ENCODE measurements at regions not wholly inside any gene's neighbourhood (a gene's known extent, or its start where the extent isn't known, plus 50 kb on each side); places are given as distances from the start of the nearest gene placed in this dataset.

DNA sequence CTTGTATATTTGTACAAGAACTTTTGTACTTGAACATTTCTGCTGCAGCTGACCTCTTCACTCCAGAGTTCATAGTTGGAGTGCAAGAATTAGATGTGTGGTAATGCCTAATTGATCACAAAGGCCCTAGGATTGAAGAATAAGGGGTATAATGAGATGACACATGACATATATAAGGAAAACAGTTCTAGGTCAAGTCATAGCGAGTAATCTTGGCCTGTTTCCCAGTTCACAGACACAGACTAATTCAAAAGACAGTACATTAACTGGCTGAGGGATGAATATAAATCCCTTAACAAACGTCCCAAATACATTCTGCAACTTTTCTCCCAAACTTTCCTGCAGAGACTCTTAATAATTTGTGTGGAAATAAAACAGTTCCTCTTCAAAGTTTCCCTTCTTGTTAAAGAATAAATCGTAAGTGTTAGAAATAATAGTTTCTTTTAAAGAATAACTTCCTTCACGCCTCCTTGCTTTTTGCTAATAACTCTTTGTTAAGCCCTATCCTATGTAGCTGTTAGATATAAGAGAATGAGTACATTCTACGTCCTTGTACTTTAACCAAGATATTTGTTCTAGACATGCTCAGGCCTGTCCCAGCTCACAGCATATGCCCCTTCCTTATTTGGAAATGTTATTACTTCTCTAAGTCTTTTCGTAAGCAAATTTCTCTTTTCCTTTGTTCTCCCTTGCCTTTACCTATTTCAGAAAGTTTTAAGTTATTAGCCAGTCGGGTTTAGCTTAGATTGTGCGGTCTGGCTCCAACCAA, 556.4 kb upstream of the CTNND2 start:
- DNase-seq, result no peak

DNA sequence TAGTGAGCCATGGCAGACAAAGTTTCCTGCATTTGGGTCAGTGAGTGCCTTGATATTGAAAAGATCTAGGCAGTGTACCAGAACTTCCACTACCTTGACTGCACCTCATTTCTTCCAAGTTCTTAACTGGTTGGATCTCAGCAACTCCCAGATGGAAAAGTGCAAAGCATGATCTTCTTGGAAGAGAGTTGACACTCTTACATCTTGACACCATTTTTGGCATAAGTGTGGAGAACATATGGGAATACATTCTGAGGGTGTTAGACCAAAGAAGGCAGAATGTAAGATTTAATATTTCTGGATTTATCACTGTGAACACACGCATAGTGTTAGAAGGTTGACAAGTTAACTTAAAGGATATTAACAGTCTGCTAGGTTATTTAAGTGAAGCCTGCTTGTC, 555.1 kb upstream of the CTNND2 start:
- no peak for DNase-seq

DNA sequence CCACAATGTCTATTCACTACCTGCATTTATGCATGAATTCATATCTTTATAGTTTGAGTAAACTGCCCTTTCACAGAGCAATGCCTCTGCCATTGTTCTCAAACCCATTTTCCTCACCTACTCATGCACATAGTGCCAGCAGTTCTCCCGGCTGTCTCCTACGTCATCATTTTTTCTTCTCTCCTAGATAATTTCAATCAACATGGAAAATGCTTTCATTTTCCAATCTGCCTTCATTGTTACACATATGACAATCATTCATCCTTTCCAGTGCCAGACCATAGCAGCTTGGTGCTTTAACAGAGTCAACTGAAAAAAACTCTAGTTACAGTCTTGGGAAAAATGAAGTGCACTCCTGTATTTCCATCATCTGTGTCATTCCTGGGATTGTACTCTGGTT, 514.8 kb upstream of the CTNND2 start:
- DNase-seq, result no peak

DNA sequence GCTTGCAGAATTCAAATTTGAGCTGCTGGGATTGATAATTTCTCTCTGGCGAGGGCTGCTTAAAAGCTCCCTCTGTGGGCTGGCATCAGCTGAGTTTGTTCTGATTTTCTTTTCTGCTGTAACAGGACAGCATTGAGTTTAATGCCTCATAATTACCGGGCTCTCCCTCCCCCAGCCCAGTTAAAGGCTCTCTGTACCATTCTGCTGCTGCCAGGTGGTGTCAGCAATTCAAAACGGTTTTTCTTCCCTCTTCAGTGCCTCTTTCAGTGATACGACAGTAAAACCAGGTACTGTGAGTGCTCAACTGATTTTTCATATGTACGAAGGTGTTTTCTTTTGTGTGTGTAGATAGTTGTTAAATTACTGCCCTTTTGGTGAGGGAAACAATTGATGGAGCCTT, 509.3 kb upstream of the CTNND2 start:
- no peak for DNase-seq

DNA sequence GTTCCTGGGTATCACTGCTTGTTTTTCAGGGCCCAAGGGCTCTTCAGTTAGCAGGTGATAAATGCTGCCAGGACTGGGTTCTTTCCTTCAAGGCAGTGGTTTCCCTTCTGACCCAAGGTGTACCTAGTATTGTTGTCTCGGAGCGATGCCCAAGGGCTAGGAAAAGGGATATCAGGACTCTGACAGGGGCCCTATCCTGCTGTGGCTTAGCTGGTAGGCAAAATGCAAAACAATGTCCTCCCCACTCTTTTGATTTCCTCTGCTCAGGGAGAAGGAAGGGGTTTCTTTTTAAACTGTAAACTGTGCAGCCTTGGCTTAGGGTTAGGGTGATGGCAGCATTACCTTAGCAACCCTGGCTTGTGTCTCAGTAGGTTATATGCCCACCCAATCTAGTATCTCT, 508.8 kb upstream of the CTNND2 start:
- no peak for DNase-seq

DNA sequence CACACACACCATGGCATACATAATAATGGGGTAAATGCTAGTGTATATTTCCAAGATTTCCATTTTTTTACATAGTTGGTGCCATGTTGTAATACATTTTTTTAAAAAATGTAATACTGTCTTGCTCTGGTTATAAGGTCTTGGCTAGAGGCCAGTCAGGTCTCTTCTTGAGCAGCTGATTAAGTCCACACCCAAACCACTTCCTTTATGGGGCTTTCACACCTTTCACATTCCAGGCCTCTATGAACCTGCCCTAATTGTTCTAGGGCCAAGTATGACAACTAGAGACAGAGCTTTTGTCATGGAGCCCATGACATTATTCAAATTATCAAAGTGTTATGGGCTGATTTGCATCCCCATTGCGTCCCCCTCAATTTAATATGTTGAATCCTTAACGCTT, 495.6 kb upstream of the CTNND2 start:
- no peak for DNase-seq

DNA sequence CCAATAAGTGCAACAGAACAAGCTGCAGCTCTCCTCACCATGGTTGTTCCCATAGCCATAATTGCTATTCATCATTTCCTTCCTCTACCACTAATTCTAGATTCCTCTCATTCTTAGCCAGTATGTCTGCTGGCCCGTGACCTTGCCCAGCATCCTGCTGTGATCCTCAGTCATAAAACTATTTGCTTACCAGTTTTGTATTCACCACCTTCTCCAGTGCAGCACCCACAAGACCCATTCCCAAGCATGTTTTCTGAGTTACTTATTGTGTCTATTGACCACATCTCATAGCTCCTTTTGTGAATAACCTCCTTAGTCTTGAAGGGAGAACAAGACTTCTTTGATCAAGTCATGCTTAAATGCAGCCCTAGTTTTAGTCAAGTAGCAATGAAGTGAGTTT, 488.0 kb upstream of the CTNND2 start:
- DNase-seq, result no peak

DNA sequence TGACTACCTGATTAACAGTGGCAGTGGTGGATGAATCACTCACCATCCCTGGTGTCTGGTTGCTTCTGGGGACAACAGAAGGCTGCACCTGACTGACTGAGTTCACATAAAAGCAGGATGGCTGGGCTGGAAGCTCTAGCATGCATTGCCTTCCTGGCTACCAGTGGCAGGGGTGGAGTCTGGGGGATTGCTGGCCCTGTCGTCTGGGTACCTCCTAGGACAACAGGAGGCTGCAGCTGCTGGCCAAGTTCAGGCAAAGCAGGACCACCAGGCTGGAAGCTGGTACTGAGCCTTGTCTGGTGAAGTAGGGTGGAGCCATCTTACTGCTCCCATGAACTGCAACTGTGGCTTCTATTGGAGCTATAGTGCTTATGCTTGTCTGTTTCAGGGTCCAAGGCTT, 480.8 kb upstream of the CTNND2 start:
- no peak for DNase-seq

DNA sequence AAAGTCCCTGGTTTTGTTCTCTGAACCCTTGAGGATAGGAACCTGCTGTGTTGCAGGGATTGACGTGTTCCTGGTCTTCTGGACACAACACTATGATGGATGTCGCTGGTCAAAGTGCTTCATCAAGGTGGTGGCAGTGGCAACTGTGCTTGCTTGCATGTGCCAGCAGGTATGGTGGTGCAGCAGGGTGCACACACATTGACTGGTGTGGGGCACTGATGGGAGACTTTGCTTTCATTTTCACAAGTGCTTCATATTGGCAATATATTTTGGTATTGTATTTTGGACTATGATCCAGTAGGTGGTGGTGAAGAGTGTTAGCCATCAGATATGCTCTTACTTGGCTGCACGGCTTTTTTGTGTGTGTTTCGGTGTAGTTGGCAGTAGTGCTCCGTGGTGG, 479.8 kb upstream of the CTNND2 start:
- no peak for DNase-seq

DNA sequence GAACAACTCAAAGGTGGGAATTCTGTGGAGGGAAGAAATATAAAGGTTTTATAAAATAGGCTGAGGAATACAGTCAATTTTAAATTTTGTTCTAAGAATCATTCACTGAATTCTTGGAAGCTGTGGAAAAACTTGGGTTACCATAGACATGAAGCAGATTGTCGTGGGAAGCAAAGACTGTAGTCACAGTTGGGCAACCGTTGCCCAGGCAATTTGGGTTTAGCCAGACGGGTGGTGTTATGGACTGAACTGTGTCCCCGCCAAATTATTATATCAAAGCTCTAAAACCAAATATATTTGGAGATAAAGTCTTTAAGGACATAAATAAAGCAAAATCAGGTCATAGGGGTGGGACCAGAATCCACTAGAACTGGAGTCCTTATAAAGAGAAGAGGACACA, 463.7 kb upstream of the CTNND2 start:
- no peak for DNase-seq

DNA sequence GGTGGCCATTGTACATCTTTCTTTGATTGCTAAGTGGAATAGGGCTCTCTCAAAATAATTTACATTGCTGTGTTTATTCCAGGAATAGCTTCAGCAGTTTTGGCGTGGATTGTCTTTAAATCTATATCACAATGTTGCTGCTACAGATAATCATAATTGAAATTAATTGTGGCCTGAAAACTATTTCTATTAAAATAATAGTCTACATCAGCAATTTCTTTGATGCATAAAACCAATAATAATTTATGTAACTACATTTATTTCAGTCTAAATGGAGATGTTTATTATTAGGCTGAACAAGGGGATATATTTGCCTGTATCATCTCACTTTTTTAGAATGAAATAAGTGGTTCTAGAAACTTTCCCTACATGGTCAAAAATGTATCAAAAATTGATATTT, 456.0 kb upstream of the CTNND2 start:
- no peak for DNase-seq

DNA sequence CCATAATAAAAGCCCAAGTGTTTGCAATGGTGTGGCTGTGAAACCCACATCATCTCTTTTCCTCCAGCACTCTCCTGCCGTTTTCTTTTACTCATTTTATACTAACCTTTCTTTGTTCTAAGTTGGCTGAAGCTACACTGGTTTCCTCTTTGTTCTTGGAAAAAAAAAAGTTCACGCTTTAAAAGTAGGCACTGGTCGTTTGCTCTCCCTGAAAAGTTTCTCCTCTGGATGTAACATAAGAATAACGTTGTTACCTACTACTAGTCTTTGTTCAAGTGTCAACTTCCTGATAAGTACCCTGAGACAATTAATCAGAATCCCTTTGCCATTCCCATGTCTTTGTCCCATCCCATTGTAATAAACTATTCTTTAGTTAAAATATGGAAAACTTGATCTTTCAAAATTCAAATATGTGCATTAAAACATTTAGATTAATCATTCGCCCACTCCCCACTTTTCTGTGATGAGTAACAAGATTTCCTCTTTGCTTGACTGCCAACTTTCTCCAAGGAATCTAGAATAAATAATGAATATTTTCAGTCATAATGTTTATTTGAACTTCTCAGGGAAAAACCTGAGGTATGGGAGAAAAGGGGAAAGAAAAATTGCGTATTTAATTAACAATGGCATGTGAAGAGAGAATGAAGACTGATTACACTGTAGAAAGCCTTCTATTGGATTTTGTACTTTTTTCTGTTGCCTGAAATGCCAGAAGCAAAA, 454.3 kb upstream of the CTNND2 start:
- no peak for DNase-seq

DNA sequence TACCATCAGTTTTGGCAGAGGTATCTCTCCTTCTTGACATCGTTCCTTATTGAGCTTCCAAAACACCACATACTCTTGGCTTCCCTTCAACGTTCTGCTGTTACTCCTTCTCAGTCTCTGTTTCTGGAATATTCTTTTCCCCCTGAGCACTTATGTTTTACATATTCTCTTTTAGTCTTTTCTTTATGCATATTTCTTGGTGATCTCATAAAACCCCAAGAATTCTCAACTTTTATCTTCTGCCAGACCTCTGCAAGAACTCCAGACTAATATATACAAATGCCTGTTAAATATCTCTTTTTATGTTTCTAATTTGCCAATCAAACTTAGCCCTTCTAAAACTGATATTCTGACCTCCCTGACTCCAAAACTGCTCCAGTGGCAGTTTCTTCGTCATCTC, 453.4 kb upstream of the CTNND2 start:
- DNase-seq, result no peak

DNA sequence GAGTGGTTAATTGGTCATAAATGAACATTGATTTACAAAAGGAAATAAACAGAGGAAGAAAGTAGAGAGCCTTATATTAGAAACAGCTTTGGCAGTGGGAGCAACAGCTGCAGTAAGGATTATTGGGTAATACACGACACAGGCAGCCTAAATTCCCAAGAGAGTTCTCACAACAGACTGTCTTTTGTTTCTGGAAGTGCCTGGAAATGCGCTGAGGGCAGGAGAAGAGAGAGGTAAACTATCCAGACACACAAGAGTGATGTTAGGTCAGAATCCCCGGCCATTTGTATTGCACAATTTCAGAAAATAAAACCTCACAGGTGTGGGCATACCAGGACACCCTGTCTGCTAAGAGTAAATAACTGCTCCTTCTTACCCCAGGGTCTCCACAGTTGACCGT, 450.4 kb upstream of the CTNND2 start:
- no peak for DNase-seq

DNA sequence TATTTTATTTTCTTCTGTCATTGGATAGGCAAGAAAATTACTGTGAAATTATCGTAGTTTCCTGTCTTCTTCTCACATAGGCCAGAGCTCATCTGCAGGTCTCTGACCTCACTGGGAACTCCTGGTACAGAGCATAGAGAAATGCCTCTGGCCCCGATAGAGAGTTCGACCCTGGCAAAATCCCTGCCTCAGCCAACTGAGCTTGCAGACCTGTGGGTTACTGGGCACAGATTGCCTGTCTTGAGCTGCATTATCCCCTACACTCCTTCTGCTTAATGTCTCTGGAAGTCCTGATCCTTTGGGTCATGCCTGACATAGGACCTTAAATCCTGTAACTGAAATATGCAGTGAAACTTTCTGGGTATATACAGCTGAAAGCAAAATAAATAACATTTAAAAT, 439.3 kb upstream of the CTNND2 start:
- no peak for DNase-seq

DNA sequence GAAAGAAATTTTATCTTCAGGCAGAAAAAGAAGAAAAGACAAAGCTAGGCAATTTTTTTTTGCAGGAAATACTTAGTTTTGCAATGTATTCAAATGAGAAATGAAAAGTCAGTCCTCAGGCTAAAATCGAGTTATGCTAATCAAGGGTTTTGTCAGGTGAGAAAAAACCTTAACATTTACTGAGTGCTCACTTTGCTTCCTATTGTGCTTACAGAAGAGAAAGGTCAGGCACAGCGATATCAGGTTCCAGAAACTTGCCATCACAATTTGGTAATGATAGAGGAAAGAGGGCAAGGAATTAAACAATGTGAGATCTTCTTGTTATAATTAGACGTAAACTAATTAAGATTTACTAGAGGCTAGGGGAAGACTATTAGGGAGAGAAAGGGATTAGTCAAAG, 431.7 kb upstream of the CTNND2 start:
- DNase-seq, result no peak

DNA sequence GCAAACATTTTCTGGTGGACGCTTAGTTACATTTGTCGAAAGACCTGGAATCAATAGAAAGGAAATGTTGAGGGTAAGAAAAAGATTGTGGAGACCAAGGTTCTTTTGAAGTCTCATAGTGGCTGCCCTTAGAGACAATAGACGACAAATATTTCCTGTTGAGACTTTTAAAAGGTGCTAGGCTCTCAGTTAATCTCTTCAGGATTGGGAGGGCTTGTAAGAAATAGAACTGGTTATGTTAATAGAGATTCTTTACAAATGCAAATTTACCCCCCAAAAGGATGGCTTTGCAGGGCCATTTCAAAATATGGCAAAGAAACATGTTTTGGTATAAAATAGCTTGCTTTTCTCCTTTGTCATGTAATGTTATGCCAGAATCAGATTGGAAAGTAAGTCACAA, 428.2 kb upstream of the CTNND2 start:
- DNase-seq, result no peak

DNA sequence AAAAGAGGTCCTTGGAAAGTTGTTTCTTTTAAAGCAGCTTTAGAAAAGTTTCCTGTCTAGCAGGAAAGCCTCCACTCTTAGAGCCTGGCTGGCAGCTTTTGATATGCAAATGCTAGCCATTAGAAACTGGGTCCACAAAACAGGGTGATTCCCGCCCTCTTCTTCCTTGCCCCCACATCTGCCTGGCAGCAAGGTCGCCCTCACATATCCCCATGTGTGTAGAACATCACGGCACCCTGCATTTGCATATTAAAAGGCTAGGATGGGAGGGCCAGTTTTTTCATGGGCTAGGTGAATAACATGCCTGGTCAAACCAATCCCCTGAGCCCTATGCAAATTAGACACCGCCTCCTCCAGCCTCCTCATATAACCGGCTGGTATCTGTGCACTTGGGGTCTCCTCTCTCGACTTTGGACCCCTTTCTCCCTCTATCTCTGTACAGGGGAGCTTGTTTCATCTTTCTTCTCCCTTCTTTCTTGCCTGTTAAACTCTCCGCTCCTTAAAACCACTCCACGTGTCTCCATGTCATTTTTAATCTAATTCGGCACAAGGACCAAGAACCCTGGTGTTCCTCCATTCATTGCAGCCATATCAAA, 426.8 kb upstream of the CTNND2 start:
- no peak for DNase-seq

DNA sequence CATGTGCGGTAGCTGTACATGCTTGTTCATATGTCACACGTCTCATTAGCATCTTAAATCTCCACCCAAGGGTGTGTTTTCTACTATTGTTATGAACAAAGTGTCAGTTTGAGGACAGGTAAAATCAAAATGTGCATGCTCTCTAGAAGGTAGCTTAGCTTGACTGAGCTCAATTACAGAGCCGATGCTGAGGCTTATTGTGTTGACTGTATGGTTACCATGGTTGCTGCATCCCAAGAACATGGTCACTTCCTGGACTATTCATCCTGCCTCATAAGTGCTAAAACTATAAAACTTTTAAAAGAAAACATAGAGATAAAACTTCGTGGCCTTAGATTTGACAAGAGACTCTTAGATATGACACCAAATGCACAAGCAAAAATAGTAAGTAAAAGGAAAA, 426.1 kb upstream of the CTNND2 start:
- no peak for DNase-seq

DNA sequence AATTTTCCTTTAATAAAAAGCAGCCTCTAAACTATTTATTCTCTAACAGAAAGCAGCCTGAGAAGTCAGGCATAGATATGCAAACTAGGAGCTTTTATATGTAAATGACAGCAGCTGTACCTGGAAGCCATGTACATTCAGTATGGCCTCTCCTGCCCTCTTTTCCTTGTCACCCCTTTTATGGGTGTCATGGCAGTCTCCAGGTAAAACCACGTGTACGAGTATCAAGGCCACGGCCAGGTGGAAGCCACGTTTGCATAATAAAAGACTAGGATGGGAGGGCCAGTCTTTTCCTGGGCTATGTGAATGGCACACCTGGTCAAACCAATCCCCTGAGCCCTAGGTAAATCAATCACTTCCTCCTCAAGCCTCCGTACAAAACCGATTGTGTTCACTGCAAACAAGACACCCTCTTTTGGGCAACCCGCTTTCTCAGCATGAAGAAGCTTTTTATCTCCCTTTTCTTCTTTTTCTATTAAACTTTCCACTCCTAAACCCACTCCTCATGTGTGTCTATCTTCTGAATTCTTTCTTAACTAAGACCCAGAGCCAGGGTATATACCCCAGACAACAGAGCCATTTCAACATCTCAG, 419.5 kb upstream of the CTNND2 start:
- no peak for DNase-seq

DNA sequence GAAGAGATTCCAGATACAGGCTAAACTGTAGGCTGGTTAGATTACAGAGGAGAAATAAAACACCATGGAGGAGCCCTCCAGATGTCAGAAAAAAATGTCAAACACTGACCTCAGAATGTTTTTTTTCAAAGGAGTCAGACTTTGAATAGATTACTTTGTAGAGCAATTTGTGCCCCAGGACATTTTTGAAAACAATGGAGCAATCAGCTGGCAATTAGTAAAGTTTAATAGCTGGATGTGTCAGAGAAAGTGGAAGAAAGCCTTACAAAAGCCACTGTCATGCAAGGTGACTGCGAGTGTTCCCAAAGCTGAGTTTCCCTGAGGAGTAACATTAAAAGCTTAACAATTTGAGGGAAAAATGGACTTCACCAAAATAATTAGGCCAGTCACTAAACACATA, 417.8 kb upstream of the CTNND2 start:
- DNase-seq, result no peak

DNA sequence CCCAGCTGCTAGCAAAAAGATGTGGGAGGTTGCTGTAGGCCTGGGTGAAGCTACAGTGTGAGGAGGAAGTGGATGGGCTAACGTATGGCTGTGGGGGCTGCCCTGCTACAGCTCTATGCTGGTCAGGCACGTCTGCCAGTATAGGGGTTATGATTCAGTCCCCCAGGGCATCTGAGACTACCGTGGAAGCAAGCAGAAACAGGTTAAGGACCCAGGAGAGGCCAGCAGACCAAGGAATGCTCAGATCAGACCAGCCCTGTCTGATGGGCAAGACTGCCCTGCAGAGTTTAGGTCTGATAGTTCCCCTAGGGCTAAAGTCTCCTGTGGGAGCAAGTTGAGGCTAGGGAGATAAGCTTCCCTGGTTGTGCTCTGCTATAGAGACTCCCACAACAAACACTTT, 416.1 kb upstream of the CTNND2 start:
- DNase-seq, result no peak

DNA sequence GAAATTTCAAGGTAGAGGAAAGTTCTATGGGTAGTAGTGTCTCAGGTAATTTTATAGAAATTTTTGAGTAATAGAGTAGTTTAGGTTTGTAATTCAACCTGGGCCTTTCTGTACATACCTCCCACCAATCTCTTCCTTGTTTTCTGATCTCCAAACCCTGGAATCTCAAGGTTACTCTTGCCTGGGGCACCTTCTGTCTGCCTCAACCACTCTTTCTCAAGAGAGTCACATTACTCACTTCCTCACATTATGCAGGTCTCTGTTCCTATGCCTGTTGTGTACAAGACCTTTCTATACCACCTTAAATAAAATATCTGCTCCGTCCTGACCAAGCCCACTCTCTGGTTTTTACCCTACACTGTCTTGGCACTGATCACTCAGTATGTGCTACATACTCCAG, 412.6 kb upstream of the CTNND2 start:
- DNase-seq, result no peak

DNA sequence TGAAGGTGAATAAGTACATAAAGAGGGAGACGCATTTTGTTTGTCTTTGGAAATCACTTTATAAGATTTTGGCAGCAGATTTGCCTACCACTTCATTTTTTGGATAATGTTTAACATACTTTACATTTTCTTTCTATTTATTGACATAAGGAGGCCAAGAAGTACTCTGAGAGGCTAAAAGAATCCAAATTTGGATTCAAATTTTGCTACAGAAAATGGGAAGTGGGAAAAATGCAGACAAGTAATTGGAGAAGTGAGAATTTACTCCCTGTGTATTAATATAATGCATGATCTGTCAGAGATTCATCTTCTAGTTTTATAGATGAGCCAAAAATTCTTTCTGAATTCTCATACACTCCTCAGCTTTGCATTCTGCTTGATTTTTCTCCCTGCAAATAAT, 411.2 kb upstream of the CTNND2 start:
- no peak for DNase-seq
